ENCODE measurements at regions not wholly inside any gene's neighbourhood (a gene's known extent, or its start where the extent isn't known, plus 50 kb on each side); places are given as distances from the start of the nearest gene placed in this dataset.

DNA sequence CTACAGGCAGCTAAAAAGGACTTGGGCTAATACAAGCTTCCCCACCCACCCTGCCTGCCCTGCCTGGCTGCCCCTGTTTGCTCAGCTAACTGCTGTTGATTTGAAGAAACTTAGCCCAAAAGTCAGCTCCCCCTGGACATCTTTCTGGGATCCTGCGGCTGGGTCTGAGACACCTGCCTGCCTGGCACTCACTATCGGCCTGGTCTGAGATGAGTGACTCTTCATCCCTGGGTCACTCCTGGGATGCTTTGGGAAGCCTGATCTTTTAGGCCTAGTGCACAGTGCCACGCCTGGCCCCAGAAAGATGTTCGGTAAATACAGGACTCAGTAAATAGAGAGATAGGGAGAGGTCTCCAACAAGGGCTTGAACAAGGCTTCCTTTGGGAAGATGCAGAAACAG is 211.3 kb upstream of the DIO3 start:
- Mint-ChIP-seq H3K27me3 (ENCODE audit: low read depth, unreplicated experiment) (peaks cover 12% of the 10 kb centered on the region), H3K4me1 (ENCODE audit: low read depth, unreplicated experiment) (peaks cover 2% of the 10 kb centered on the region), H3K36me3 (ENCODE audit: low read depth, unreplicated experiment) (peaks cover 2% of the 10 kb centered on the region), H3K9me3 (ENCODE audit: unreplicated experiment) (peaks cover 12% of the 10 kb centered on the region), H3K4me3 (ENCODE audit: unreplicated experiment) (no peak overlapping the region), H3K27ac (ENCODE audit: unreplicated experiment) (no peak overlapping the region)
- no peak overlapping the region for H2AFZ ChIP-seq (ENCODE audit: low read depth, low read length)
- H3K4me1 ChIP-seq (ENCODE audit: insufficient read depth, low read length), result no peaks in the 10 kb centered on the region
- no peaks in the 10 kb centered on the region for H3K79me2 ChIP-seq (ENCODE audit: insufficient read depth, low read length)
- peaks cover 8% of the 10 kb centered on the region for H3K9me3 ChIP-seq (ENCODE audit: insufficient read depth, low read depth, low read length)
- no peak for FAIRE-seq
- no peak overlapping the region for H3K4me3 ChIP-seq (ENCODE audit: insufficient read depth, low read depth, low read length)
- H4K20me1 ChIP-seq (ENCODE audit: insufficient read depth, low read length), result no peaks in the 10 kb centered on the region
- no peak overlapping the region for H3K27ac ChIP-seq (ENCODE audit: low read depth, low read length)
- no peak for DNase-seq (ENCODE audit: low read depth)
- no peaks in the 10 kb centered on the region for H3K27me3 ChIP-seq (ENCODE audit: insufficient read depth, low read length)
- no peak overlapping the region for H3K9ac ChIP-seq (ENCODE audit: low read length)
- TF ChIP-seq EZH2 (IDR thresholded peaks at IDR 0.05; ENCODE audit: insufficient read depth, low read length), result no peak
- TF ChIP-seq, protein P1, sequence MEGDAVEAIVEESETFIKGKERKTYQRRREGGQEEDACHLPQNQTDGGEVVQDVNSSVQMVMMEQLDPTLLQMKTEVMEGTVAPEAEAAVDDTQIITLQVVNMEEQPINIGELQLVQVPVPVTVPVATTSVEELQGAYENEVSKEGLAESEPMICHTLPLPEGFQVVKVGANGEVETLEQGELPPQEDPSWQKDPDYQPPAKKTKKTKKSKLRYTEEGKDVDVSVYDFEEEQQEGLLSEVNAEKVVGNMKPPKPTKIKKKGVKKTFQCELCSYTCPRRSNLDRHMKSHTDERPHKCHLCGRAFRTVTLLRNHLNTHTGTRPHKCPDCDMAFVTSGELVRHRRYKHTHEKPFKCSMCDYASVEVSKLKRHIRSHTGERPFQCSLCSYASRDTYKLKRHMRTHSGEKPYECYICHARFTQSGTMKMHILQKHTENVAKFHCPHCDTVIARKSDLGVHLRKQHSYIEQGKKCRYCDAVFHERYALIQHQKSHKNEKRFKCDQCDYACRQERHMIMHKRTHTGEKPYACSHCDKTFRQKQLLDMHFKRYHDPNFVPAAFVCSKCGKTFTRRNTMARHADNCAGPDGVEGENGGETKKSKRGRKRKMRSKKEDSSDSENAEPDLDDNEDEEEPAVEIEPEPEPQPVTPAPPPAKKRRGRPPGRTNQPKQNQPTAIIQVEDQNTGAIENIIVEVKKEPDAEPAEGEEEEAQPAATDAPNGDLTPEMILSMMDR (IDR thresholded peaks at IDR 0.05; ENCODE audit: insufficient read depth, low read depth, low read length), result no peak
- H3K4me2 ChIP-seq (ENCODE audit: low read length), result no peak overlapping the region
- no peaks in the 10 kb centered on the region for H3K36me3 ChIP-seq (ENCODE audit: insufficient read depth, low read length)

DNA sequence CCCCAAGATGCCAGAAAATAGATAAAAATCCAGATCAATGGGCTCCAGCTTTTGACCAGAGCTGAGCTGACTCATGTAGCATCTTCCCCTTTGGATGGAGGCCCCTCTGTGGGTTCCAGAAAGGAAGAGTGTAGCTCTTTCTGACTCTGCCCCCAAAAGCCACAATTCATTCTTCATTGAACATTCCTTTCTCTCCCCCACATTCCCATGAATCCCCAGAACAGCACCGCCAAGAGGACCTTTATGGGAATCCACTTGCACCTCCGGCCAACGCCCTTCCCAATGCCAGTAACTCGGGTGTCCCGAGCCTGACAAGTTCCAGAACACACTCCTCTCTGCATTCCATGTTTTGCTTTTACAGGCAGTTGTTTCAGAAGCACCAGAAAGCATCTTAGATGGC is 210.6 kb upstream of the DIO3 start:
- H3K27me3 Mint-ChIP-seq (ENCODE audit: low read depth, unreplicated experiment), result peaks cover 16% of the 10 kb centered on the region
- peaks cover 2% of the 10 kb centered on the region for H3K4me1 Mint-ChIP-seq (ENCODE audit: low read depth, unreplicated experiment)
- H3K4me2 ChIP-seq (ENCODE audit: low read length), result no peak overlapping the region

DNA sequence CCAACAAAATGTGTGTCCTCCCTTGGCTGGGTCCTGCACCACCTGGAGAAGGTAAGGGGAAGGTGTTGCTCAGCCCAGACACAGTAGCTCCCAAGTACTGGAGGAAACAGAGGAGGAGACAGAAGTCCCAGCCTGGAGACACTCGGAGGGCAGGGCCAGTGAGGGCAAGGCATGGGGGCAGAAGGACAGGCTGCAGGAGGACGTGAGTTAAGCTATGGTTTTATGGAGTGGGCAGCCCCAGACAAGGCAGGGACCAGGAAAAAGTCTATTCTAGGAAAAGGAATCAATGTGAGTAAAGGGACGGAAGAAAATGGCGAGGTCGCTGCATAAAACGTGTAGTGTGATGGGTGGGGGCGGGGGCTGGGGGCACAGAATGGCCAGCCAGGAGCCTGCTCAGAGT is 210.1 kb upstream of the DIO3 start:
- Histone ChIP-seq H4K20me1 (ENCODE audit: insufficient read depth, low read length) (no peaks in the 10 kb centered on the region), H3K36me3 (ENCODE audit: insufficient read depth, low read length) (no peaks in the 10 kb centered on the region), H3K9ac (ENCODE audit: low read length) (no peak overlapping the region), H2AFZ (ENCODE audit: low read depth, low read length) (no peak overlapping the region), H3K27me3 (ENCODE audit: insufficient read depth, low read length) (no peaks in the 10 kb centered on the region), H3K4me2 (ENCODE audit: low read length) (no peak overlapping the region), H3K27ac (ENCODE audit: low read depth, low read length) (no peak overlapping the region), H3K79me2 (ENCODE audit: insufficient read depth, low read length) (no peaks in the 10 kb centered on the region), H3K4me1 (ENCODE audit: insufficient read depth, low read length) (no peaks in the 10 kb centered on the region), H3K9me3 (ENCODE audit: insufficient read depth, low read depth, low read length) (peaks cover 8% of the 10 kb centered on the region), H3K4me3 (ENCODE audit: insufficient read depth, low read depth, low read length) (no peak overlapping the region)
- Mint-ChIP-seq H3K27me3 (ENCODE audit: low read depth, unreplicated experiment) (peaks cover 18% of the 10 kb centered on the region), H3K4me1 (ENCODE audit: low read depth, unreplicated experiment) (peaks cover 2% of the 10 kb centered on the region), H3K27ac (ENCODE audit: unreplicated experiment) (no peak overlapping the region), H3K9me3 (ENCODE audit: unreplicated experiment) (peaks cover 18% of the 10 kb centered on the region), H3K4me3 (ENCODE audit: unreplicated experiment) (no peak overlapping the region), H3K36me3 (ENCODE audit: low read depth, unreplicated experiment) (peaks cover 2% of the 10 kb centered on the region)
- no peak for TF ChIP-seq EZH2 (IDR thresholded peaks at IDR 0.05; ENCODE audit: insufficient read depth, low read length)
- DNase-seq (ENCODE audit: low read depth) (no peak), FAIRE-seq (no peak)

More for the DNA sequence above, 210.6 kb upstream of the DIO3 start:
- peaks cover 8% of the 10 kb centered on the region for H3K9me3 ChIP-seq (ENCODE audit: insufficient read depth, low read depth, low read length)
- no peak overlapping the region for H3K9ac ChIP-seq (ENCODE audit: low read length)
- no peaks in the 10 kb centered on the region for H3K79me2 ChIP-seq (ENCODE audit: insufficient read depth, low read length)
- no peak for FAIRE-seq
- no peak for TF ChIP-seq EZH2 (IDR thresholded peaks at IDR 0.05; ENCODE audit: insufficient read depth, low read length)
- TF ChIP-seq, protein P1 (IDR thresholded peaks at IDR 0.05; ENCODE audit: insufficient read depth, low read depth, low read length), result no peak
- H3K27me3 ChIP-seq (ENCODE audit: insufficient read depth, low read length), result no peaks in the 10 kb centered on the region
- no peaks in the 10 kb centered on the region for H3K36me3 ChIP-seq (ENCODE audit: insufficient read depth, low read length)
- H3K4me1 ChIP-seq (ENCODE audit: insufficient read depth, low read length), result no peaks in the 10 kb centered on the region
- no peak for DNase-seq (ENCODE audit: low read depth)
- no peak overlapping the region for H3K4me3 ChIP-seq (ENCODE audit: insufficient read depth, low read depth, low read length)
- Mint-ChIP-seq H3K36me3 (ENCODE audit: low read depth, unreplicated experiment) (peaks cover 2% of the 10 kb centered on the region), H3K4me3 (ENCODE audit: unreplicated experiment) (no peak overlapping the region), H3K9me3 (ENCODE audit: unreplicated experiment) (peaks cover 14% of the 10 kb centered on the region), H3K27ac (ENCODE audit: unreplicated experiment) (no peak overlapping the region)
- no peak overlapping the region for H3K27ac ChIP-seq (ENCODE audit: low read depth, low read length)
- H2AFZ ChIP-seq (ENCODE audit: low read depth, low read length), result no peak overlapping the region
- no peaks in the 10 kb centered on the region for H4K20me1 ChIP-seq (ENCODE audit: insufficient read depth, low read length)

All from astrocyte (in vitro differentiated cells and primary cell).